Cardiac muscle cell (in vitro differentiated cells and primary cell): ENCODE measurements at regions not wholly inside any gene's neighbourhood (a gene's known extent, or its start where the extent isn't known, plus 50 kb on each side); places are given as distances from the start of the nearest gene placed in this dataset.
A peak's percentile ranks its signal among the peaks of the same experiment; 100 is the strongest.

Experiments used
- DNase-seq, 2 donors: peaks; one replicate each; pipeline versions ENCODE4 v3.0.0 to v3.0.0-alpha.2; 2010 to 2017; ENCODE audit warnings: low read depth in 1 of 2, low spot score in 1 of 2
- H3K27ac ChIP-seq: fragments of 200-600 bp; sonication (generic); 2 replicates; pipeline ENCODE4 v1.5.1; 2016
- H3K27me3 ChIP-seq: fragments of 200-600 bp; sonication (generic); 2 replicates; pipeline ENCODE4 v1.6.0; 2016; ENCODE audit warnings: control low read depth
- H3K36me3 ChIP-seq: fragments of 200-600 bp; sonication (generic); 2 replicates; pipeline ENCODE4 v1.5.1; 2016; ENCODE audit warnings: control low read depth
- H3K4me1 ChIP-seq: fragments of 200-600 bp; sonication (generic); 2 replicates; pipeline ENCODE4 v1.8.1; 2017; ENCODE audit warnings: low read depth, mild to moderate bottlenecking, mixed run types
- H3K4me3 ChIP-seq: fragments of 200-600 bp; sonication (generic); 2 replicates; pipeline ENCODE4 v1.5.1; 2016; ENCODE audit warnings: mild to moderate bottlenecking
- H3K9me3 ChIP-seq: fragments of 200-600 bp; sonication (generic); 2 replicates; pipeline ENCODE4 v1.5.1; 2017; ENCODE audit warnings: low read depth, mild to moderate bottlenecking, control low read depth
- CTCF ChIP-seq: IDR thresholded peaks from 2 replicates; pipeline ENCODE4 v1.5.1; 2012; ENCODE audit warnings: low read depth, mild to moderate bottlenecking, low read length

- Histone ChIP-seq H3K36me3 (no peaks in the 10 kb centered on the region), H3K4me1 (no peaks in the 10 kb centered on the region), H3K27me3 (no peaks in the 10 kb centered on the region), H3K9me3 (no peaks in the 10 kb centered on the region), H3K27ac (no peak overlapping the region), H3K4me3 (no peak overlapping the region)
- DNase-seq, result no peak
- no peak for TF ChIP-seq CTCF
These were observed 132.3 kb downstream of the TMEM132E start for GRCh38 chr17:34711646-34712045.

- Histone ChIP-seq H3K9me3 (no peaks in the 10 kb centered on the region), H3K27me3 (no peaks in the 10 kb centered on the region), H3K4me1 (no peaks in the 10 kb centered on the region), H3K4me3 (no peak overlapping the region), H3K27ac (no peak overlapping the region), H3K36me3 (no peaks in the 10 kb centered on the region)
- no peak for TF ChIP-seq CTCF
- no peak for DNase-seq
These were observed 130.8 kb downstream of the TMEM132E start for GRCh38 chr17:34710226-34710625.

- Histone ChIP-seq H3K4me1 (no peaks in the 10 kb centered on the region), H3K27ac (no peak overlapping the region), H3K4me3 (no peak overlapping the region), H3K36me3 (no peaks in the 10 kb centered on the region), H3K27me3 (no peaks in the 10 kb centered on the region), H3K9me3 (no peaks in the 10 kb centered on the region)
- peak in 1 of 2 donors; percentile 19 for DNase-seq
- no peak for TF ChIP-seq CTCF
These were observed 129.9 kb downstream of the TMEM132E start for GRCh38 chr17:34709158-34709754.

- Histone ChIP-seq H3K4me3 (no peak overlapping the region), H3K9me3 (no peaks in the 10 kb centered on the region), H3K27me3 (no peaks in the 10 kb centered on the region), H3K4me1 (no peaks in the 10 kb centered on the region), H3K36me3 (no peaks in the 10 kb centered on the region), H3K27ac (no peak overlapping the region)
- DNase-seq, result peak; percentile 30 to 84
- TF ChIP-seq CTCF, result no peak
These were observed 126.6 kb downstream of the TMEM132E start for GRCh38 chr17:34706029-34706428.

- peak; percentile 58 to 92 for DNase-seq
- H3K27me3 ChIP-seq, result no peaks in the 10 kb centered on the region
- H3K4me3 ChIP-seq, result no peak overlapping the region
- no peak overlapping the region for H3K27ac ChIP-seq
- H3K36me3 ChIP-seq, result no peaks in the 10 kb centered on the region
- no peak for TF ChIP-seq CTCF
- H3K4me1 ChIP-seq, result no peaks in the 10 kb centered on the region
- no peaks in the 10 kb centered on the region for H3K9me3 ChIP-seq
These were observed 124.2 kb downstream of the TMEM132E start for GRCh38 chr17:34703533-34703932.

- no peaks in the 10 kb centered on the region for H3K4me1 ChIP-seq
- no peaks in the 10 kb centered on the region for H3K9me3 ChIP-seq
- H3K36me3 ChIP-seq, result no peaks in the 10 kb centered on the region
- no peak overlapping the region for H3K4me3 ChIP-seq
- no peak overlapping the region for H3K27ac ChIP-seq
- no peak for TF ChIP-seq CTCF
- peaks cover 2% of the 10 kb centered on the region for H3K27me3 ChIP-seq
- DNase-seq, result no peak
These were observed 119.8 kb downstream of the TMEM132E start for GRCh38 chr17:34699181-34699580.
